Neural progenitor cell (in vitro differentiated cells): ENCODE measurements at regions not wholly inside any gene's neighbourhood (a gene's known extent, or its start where the extent isn't known, plus 50 kb on each side); places are given as distances from the start of the nearest gene placed in this dataset.

Experiments
- CTCF ChIP-seq: fragments of 200-600 bp; sonication (generic); IDR thresholded peaks from 2 replicates; pipeline ENCODE4 v1.5.1; 2017; ENCODE audit warnings: antibody characterized with exemption, mild to moderate bottlenecking
- EZH2phosphoT487 ChIP-seq: fragments of 200-600 bp; sonication (generic); IDR thresholded peaks from 2 replicates; pipeline ENCODE4 v1.6.1; 2017; ENCODE audit warnings: antibody characterized with exemption

GRCh38 chr18:78295262-78295661, 684.4 kb upstream of the SALL3 start:
- TF ChIP-seq CTCF (no peak), EZH2phosphoT487 (no peak)
